ENCODE measurements at regions not wholly inside any gene's neighbourhood (a gene's known extent, or its start where the extent isn't known, plus 50 kb on each side); places are given as distances from the start of the nearest gene placed in this dataset.

GRCh38 chr6:11833626-11834592 lies 55.3 kb upstream of the ADTRP start:
- Mint-ChIP-seq H3K36me3 (ENCODE audit: unreplicated experiment) (no peaks in the 10 kb centered on the region), H3K27ac (ENCODE audit: unreplicated experiment) (no peak overlapping the region), H3K4me1 (ENCODE audit: unreplicated experiment) (peaks cover 3% of the 10 kb centered on the region), H3K4me3 (ENCODE audit: unreplicated experiment) (no peak overlapping the region), H3K9me3 (ENCODE audit: unreplicated experiment) (peaks cover 6% of the 10 kb centered on the region), H3K27me3 (ENCODE audit: unreplicated experiment) (no peaks in the 10 kb centered on the region)
- no peak for TF ChIP-seq CTCF (IDR thresholded peaks at IDR 0.05)
- no peak for DNase-seq (ENCODE audit: extremely low spot score, unreplicated experiment)

- H3K36me3 Mint-ChIP-seq (ENCODE audit: unreplicated experiment) = no peaks in the 10 kb centered on the region
Observed at GRCh38 chr6:11831653-11832052, 53.0 kb upstream of the ADTRP start.

GRCh38 chr6:11830520-11830919 lies 51.9 kb upstream of the ADTRP start:
- H3K4me1 Mint-ChIP-seq (ENCODE audit: unreplicated experiment) = peaks cover 12% of the 10 kb centered on the region
- TF ChIP-seq CTCF (IDR thresholded peaks at IDR 0.05) = no peak
- H3K36me3 Mint-ChIP-seq (ENCODE audit: unreplicated experiment) = no peaks in the 10 kb centered on the region
- H3K27me3 Mint-ChIP-seq (ENCODE audit: unreplicated experiment) = no peaks in the 10 kb centered on the region
- H3K4me3 Mint-ChIP-seq (ENCODE audit: unreplicated experiment) = no peak overlapping the region
- DNase-seq (ENCODE audit: extremely low spot score, unreplicated experiment) = no peak
- H3K9me3 Mint-ChIP-seq (ENCODE audit: unreplicated experiment) = no peaks in the 10 kb centered on the region
- H3K27ac Mint-ChIP-seq (ENCODE audit: unreplicated experiment) = no peak overlapping the region

More at GRCh38 chr6:11831653-11832052, 53.0 kb upstream of the ADTRP start:
- DNase-seq (ENCODE audit: extremely low spot score, unreplicated experiment) = no peak
- TF ChIP-seq CTCF (IDR thresholded peaks at IDR 0.05) = no peak
- H3K4me3 Mint-ChIP-seq (ENCODE audit: unreplicated experiment) = no peak overlapping the region
- H3K4me1 Mint-ChIP-seq (ENCODE audit: unreplicated experiment) = peaks cover 12% of the 10 kb centered on the region
- H3K27ac Mint-ChIP-seq (ENCODE audit: unreplicated experiment) = no peak overlapping the region
- no peaks in the 10 kb centered on the region for H3K27me3 Mint-ChIP-seq (ENCODE audit: unreplicated experiment)
- H3K9me3 Mint-ChIP-seq (ENCODE audit: unreplicated experiment) = no peaks in the 10 kb centered on the region

- DNase-seq (ENCODE audit: extremely low spot score, unreplicated experiment) = no peak
- Mint-ChIP-seq H3K9me3 (ENCODE audit: unreplicated experiment) (no peaks in the 10 kb centered on the region), H3K27me3 (ENCODE audit: unreplicated experiment) (no peaks in the 10 kb centered on the region), H3K36me3 (ENCODE audit: unreplicated experiment) (no peaks in the 10 kb centered on the region), H3K27ac (ENCODE audit: unreplicated experiment) (no peak overlapping the region), H3K4me3 (ENCODE audit: unreplicated experiment) (no peak overlapping the region), H3K4me1 (ENCODE audit: unreplicated experiment) (peaks cover 14% of the 10 kb centered on the region)
- no peak for TF ChIP-seq CTCF (IDR thresholded peaks at IDR 0.05)
Observed at GRCh38 chr6:11830105-11830504, 51.5 kb upstream of the ADTRP start.

- Mint-ChIP-seq H3K36me3 (ENCODE audit: unreplicated experiment) (no peaks in the 10 kb centered on the region), H3K27ac (ENCODE audit: unreplicated experiment) (peak overlapping the region; percentile 53), H3K27me3 (ENCODE audit: unreplicated experiment) (no peaks in the 10 kb centered on the region), H3K9me3 (ENCODE audit: unreplicated experiment) (no peaks in the 10 kb centered on the region), H3K4me1 (ENCODE audit: unreplicated experiment) (peaks cover 21% of the 10 kb centered on the region), H3K4me3 (ENCODE audit: unreplicated experiment) (no peak overlapping the region)
- TF ChIP-seq CTCF (IDR thresholded peaks at IDR 0.05) = no peak
- no peak for DNase-seq (ENCODE audit: extremely low spot score, unreplicated experiment)
Observed at GRCh38 chr6:11828262-11828870, 49.8 kb upstream of the ADTRP start.
